ENCODE measurements at regions not wholly inside any gene's neighbourhood (a gene's known extent, or its start where the extent isn't known, plus 50 kb on each side); places are given as distances from the start of the nearest gene placed in this dataset.

GRCh38 chr22:48055185-48055584 is 1292.7 kb downstream of the TBC1D22A start:
- intact Hi-C loops (cut with DNase I), result no loop called here
- no peak for DNase-seq (ENCODE audit: low spot score)

DNA sequence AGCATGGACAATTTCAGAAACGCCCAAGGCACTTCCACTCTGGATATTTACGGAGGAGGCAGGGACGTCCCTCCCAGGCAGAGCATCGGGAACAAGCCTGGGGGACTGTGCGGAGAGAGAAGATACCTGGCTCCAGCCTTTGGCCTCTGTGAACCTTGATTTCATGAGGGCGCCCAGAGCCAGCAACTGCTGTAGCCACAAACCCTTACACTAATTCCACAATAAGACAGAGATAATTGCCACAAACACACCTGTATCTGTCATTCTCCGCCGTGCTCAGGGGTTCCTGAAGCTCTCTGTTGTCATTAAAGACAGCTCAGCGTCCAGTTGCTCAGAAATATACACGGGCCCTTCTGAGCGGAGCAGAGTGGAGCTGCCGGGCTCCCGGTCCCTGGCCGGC is 1292.1 kb downstream of the TBC1D22A start:
- intact Hi-C loops (cut with DNase I), result no loop called here
- DNase-seq (ENCODE audit: low spot score), result no peak

- DNase-seq (ENCODE audit: low spot score), result no peak
- intact Hi-C loops (cut with DNase I), result no loop called here
Observed at GRCh38 chr22:48053973-48054372, 1291.5 kb downstream of the TBC1D22A start.

- no peak for DNase-seq (ENCODE audit: low spot score)
- intact Hi-C loops (cut with DNase I), result no loop called here
Observed at GRCh38 chr22:48053486-48053885, 1291.0 kb downstream of the TBC1D22A start.

GRCh38 chr22:48052621-48052890 is 1290.1 kb downstream of the TBC1D22A start:
- no peak for DNase-seq (ENCODE audit: low spot score)
- intact Hi-C loops (cut with DNase I), result no loop called here

- DNase-seq (ENCODE audit: low spot score), result no peak
Observed at GRCh38 chr22:48051796-48052620, 1289.6 kb downstream of the TBC1D22A start.

DNA sequence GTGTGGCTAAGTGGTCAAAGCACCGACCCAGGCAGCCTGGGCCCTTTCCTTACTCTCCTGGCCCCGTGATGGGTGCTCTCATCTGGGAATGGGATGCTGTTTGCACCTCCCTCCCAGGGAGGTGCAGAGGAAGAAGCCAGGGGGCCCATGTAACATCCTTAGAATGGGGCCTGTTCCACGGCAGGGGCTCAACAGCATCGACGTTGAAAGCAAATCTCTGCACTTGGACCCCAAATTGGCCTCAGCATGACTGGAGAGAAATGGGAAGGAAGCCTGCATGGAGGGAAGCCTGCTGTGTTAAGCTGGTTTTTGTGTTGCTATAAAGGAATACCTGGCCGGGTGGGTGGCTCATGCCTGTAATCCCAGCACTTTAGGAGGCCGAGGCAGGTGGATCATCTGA is 1288.4 kb downstream of the TBC1D22A start:
- intact Hi-C loops (cut with DNase I), result no loop called here
- DNase-seq (ENCODE audit: low spot score), result no peak

More at GRCh38 chr22:48051796-48052620, 1289.6 kb downstream of the TBC1D22A start:
- intact Hi-C loops (cut with DNase I), result no loop called here

DNA sequence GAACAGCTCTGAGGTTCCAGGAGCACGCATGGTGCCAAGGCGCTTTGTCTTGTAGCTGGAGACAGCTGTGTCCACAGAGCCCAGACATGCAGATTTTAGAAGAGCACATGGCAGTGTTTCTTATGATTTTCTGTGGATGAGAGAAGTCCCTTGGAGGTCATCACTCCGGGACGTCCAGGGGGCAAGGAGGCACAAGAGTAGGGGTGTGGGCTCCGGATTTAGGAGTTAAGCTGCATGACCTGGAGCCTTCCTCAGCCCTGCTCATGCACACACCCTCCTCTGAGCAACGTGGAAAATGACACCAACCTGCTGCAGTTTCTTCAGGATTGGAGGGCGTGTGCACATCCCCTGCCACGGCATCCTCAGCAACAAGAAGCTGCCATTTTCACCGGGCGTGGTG is 1286.7 kb downstream of the TBC1D22A start:
- intact Hi-C loops (cut with DNase I), result no loop called here
- DNase-seq (ENCODE audit: low spot score), result no peak

DNA sequence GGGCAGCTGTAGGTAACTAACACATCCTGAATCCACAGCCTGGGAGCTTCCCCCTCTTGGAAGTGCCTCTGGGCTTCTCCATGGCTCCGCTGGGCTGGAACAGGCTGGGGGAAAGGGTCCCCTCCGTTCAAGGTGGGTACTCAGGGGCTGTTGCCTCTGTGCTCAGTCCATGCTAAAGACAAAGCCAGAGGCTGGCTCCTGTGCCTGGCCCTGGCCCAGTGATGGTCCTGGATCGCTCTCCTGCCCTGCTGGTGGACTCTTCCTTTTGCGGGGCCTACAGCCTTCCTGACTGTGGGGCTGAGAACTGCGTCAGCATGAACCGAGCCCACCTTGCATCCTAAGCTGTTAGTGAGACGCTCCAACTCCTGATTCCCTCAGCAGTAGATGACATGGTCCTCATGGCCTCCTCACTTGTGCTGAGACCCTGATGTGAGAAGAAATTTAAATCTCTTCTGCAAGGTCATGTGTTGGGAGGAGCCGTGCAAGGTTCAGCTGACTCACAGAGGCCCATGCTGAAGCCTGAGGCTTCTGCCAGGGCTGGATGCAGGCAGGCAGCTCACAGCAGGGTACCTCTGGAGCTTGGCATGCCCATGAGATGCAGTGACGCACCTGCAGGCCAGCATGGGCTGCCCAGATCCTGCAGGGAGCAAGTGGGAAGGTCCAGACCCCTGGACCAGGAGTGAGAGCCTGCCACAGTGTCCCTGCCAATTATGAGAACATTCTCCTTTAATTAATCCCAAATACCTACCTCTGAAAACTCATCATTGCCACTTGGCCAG is 1285.5 kb downstream of the TBC1D22A start:
- no peak for DNase-seq (ENCODE audit: low spot score)
- intact Hi-C loops (cut with DNase I), result no loop called here

- intact Hi-C loops (cut with DNase I), result no loop called here
- no peak for DNase-seq (ENCODE audit: low spot score)
Observed at GRCh38 chr22:48045369-48045768, 1282.9 kb downstream of the TBC1D22A start.

- DNase-seq (ENCODE audit: low spot score), result no peak
- intact Hi-C loops (cut with DNase I), result no loop called here
Observed at GRCh38 chr22:48044487-48045060, 1282.1 kb downstream of the TBC1D22A start.

- intact Hi-C loops (cut with DNase I), result no loop called here
- DNase-seq (ENCODE audit: low spot score), result no peak
Observed at GRCh38 chr22:48043581-48043980, 1281.1 kb downstream of the TBC1D22A start.

- intact Hi-C loops (cut with DNase I), result no loop called here
- no peak for DNase-seq (ENCODE audit: low spot score)
Observed at GRCh38 chr22:48042621-48043395, 1280.4 kb downstream of the TBC1D22A start.

GRCh38 chr22:48039326-48039725 is 1276.9 kb downstream of the TBC1D22A start:
- intact Hi-C loops (cut with DNase I), result no loop called here
- no peak for DNase-seq (ENCODE audit: low spot score)

DNA sequence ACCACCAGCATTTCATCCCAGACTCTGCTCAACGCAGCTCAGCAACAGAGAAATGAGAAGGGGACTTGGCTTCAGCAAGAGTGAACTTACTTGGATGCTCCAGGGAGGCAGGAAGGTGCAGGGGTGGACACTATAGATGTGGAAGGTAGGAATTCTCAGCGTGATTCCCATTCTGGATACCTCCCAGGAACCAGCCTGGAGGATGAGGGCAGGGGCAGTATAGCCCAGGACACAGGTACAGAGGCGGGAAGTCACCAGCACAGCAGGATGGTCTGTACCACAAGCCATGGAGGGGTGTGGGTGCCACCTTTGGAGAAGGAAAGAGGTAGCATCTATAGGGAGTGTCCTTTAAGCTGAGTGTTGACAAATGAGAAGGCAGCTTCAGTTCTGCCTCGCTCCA is 1275.2 kb downstream of the TBC1D22A start:
- intact Hi-C loops (cut with DNase I), result no loop called here
- no peak for DNase-seq (ENCODE audit: low spot score)

DNA sequence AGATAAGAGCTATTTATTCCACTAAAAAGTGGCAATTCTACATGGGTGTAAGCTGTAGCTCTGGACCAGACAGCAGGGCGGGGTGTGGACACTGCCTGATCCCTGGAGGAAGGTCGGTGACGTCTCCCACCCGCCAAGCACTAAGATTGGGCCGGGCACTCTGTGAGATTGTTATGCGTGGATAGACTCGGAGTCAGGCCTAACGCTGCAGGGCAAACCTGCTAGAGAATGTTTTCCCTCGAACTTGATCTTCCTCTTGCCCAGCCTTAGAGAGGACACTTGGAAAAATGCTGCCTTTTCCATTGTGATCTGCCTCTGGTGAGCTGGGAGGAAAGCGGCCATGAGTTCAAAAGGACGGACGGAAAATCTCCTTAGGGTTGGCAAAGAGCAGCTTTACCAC is 1273.4 kb downstream of the TBC1D22A start:
- intact Hi-C loops (cut with DNase I), result no loop called here
- no peak for DNase-seq (ENCODE audit: low spot score)

DNA sequence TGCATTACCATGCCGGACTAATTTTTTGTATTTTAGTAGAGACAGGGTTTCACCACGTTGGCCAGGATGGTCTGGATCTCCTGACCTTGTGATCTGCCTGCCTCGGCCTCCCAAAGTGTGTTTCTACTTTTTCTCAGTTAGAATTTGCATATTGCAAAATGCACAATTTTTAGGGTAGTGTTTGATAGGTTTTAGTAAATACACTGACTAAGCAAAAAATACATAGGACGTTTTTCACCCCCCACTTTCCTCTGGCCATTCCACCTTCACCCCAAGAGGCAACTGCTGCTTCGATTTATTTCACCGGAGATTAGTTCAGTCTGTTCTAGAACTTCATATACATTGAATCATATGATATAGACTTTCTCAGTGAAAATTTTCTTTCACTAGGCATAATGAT is 1269.1 kb downstream of the TBC1D22A start:
- intact Hi-C loops (cut with DNase I), result no loop called here
- no peak for DNase-seq (ENCODE audit: low spot score)

GRCh38 chr22:48025096-48025495 is 1262.6 kb downstream of the TBC1D22A start:
- no peak for DNase-seq (ENCODE audit: low spot score)
- intact Hi-C loops (cut with DNase I), result no loop called here

DNA sequence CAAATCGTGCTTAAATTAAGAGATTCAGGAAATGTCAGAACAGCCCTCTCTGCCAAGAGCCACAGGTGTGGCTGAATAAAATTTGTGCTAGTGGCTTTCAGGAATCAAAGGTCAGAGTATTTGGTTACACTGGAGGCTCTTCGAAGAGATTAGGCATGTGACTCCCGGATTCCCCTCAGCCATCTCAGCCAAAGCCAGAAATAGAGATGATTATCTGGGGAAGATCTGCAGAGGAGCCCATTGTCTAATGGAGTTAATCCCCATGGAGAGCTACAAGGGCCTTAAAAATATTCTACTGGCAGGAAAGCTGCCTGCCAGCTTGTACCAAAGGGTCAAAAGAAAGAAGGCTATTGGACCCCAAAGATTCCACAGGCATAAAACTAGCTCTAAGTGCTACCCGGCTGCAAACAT is 1259.5 kb downstream of the TBC1D22A start:
- DNase-seq (ENCODE audit: low spot score), result no peak
- intact Hi-C loops (cut with DNase I), result no loop called here

GRCh38 chr22:48018346-48018745 is 1255.9 kb downstream of the TBC1D22A start:
- no peak for DNase-seq (ENCODE audit: low spot score)
- intact Hi-C loops (cut with DNase I), result no loop called here
